Small intestine (tissue), 7 donors: ENCODE measurements at regions not wholly inside any gene's neighbourhood (a gene's known extent, or its start where the extent isn't known, plus 50 kb on each side); places are given as distances from the start of the nearest gene placed in this dataset.

Experiments
- DNase-seq, 2 donors: peaks; one replicate each; pipeline versions ENCODE4 v3.0.0 to v3.0.0-alpha.2; 2013
- FAIRE-seq: peaks from 2 replicates; lab custom pipeline; 2012; peaks lifted over from hg19 to GRCh38; lab: Jason Lieb, UNC
- H3K27ac ChIP-seq, 3 donors: one replicate each; pipeline ENCODE4 v1.5.1; 2013; ENCODE audit warnings: low read length in 2 of 3, mild to moderate bottlenecking in 2 of 3, control low read depth in 1 of 3, inconsistent platforms in 1 of 3, low read depth in 1 of 3, moderate library complexity in 1 of 3
- H3K27me3 ChIP-seq, 3 donors: one replicate each; pipeline ENCODE4 v1.6.1; 2013; ENCODE audit warnings: low read length in 3 of 3, inconsistent platforms in 1 of 3; ENCODE audit not compliant: control insufficient read depth in 3 of 3, insufficient read depth in 3 of 3
- H3K36me3 ChIP-seq, 3 donors: one replicate each; pipeline ENCODE4 v1.6.1; 2013; ENCODE audit warnings: low read length in 3 of 3, inconsistent platforms in 1 of 3, low read depth in 1 of 3, mild to moderate bottlenecking in 1 of 3, moderate library complexity in 1 of 3; ENCODE audit not compliant: control insufficient read depth in 3 of 3, insufficient read depth in 2 of 3
- H3K4me1 ChIP-seq, 3 donors: one replicate each; pipeline ENCODE4 v1.6.1; 2013; ENCODE audit warnings: low read length in 2 of 3, inconsistent platforms in 1 of 3, low read depth in 1 of 3, mild to moderate bottlenecking in 1 of 3, moderate library complexity in 1 of 3; ENCODE audit not compliant: control insufficient read depth in 3 of 3, insufficient read depth in 2 of 3
- H3K4me3 ChIP-seq, 3 donors: one replicate each; pipeline ENCODE4 v1.5.1; 2013; ENCODE audit warnings: low read length in 3 of 3, control low read depth in 1 of 3, inconsistent platforms in 1 of 3, low read depth in 1 of 3, mild to moderate bottlenecking in 1 of 3, moderate library complexity in 1 of 3
- H3K9me3 ChIP-seq, 2 donors: one replicate each; pipeline ENCODE4 v1.6.1; 2013; ENCODE audit warnings: low read depth in 1 of 2, low read length in 1 of 2; ENCODE audit not compliant: control insufficient read depth in 2 of 2, insufficient read depth in 1 of 2
- WGBS, 3 donors: extraction: QIAGEN DNeasy Blood & Tissue Kit; methylation state at CpG; one replicate each; pipeline ENCODE4 v1.1.7; 2013; 5-methylcytosine and 5-hydroxymethylcytosine counted together
- donor health status: healthy with polysubstance abuse.
- donor health status: control.
- donor health status: control.
- donor health status: Bipolar disorder and iron deficiency.
- donor health status: healthy.

GRCh38 chr5:167823405-167823804, 468.0 kb upstream of the WWC1 start:
- no peak overlapping the region for H3K27ac ChIP-seq
- no peaks in the 10 kb centered on the region for H3K27me3 ChIP-seq
- DNase-seq (no peak), FAIRE-seq (no peak)
- no peak overlapping the region for H3K4me3 ChIP-seq
- WGBS, 3 donors, result 45 to 63% (median 51%) methylated on average over 2 of the region's 2 CpGs
- no peaks in the 10 kb centered on the region for H3K4me1 ChIP-seq
- H3K36me3 ChIP-seq, result no peaks in the 10 kb centered on the region
- H3K9me3 ChIP-seq, result no peaks in the 10 kb centered on the region

GRCh38 chr5:167827766-167828165, 463.7 kb upstream of the WWC1 start:
- DNase-seq (no peak), FAIRE-seq (no peak)
- Histone ChIP-seq H3K27ac (no peak overlapping the region), H3K4me1 (no peaks in the 10 kb centered on the region), H3K36me3 (no peaks in the 10 kb centered on the region), H3K4me3 (no peak overlapping the region), H3K9me3 (no peaks in the 10 kb centered on the region), H3K27me3 (no peaks in the 10 kb centered on the region)
- 25 to 52% (median 41%) methylated on average over 1 of the region's 1 CpG for WGBS, 3 donors

DNA sequence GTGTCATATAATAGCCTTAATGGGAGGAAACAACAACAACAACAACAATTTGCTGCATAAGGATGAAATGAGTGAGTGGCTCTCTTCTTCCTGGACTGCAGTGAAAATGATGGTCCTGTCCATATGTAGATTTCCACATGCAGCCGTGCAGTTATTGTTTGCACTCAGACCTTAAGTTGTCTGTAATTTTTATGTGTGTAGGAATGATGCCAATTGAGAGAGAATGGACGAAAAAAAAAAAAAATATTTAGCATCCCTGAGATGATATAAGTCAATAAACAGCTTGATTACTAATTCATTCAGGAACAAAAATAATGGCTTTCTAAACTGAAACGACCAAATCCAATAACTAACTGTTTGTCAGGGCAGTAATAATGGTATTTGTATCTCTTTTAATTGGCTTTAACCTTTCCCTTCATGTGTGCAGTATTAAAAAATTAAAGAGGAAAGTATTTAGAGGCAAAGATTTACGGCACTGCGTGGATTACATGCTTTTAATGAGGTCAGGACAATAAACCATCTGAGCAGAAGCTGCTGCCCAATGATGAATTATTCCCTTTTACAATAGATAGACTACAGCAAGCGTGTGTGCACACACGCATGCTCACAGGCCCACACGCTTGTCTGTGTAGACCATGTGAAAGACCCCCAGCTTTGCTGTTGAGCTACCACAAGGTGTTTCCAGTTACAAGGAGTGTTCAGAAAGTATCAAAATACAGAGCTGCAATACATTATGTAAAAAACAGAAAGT, 459.5 kb upstream of the WWC1 start:
- no peaks in the 10 kb centered on the region for H3K4me1 ChIP-seq
- no peak overlapping the region for H3K4me3 ChIP-seq
- WGBS, 3 donors, result 66 to 69% (median 67%) methylated on average over 8 of the region's 8 CpGs
- no peaks in the 10 kb centered on the region for H3K27me3 ChIP-seq
- DNase-seq (no peak), FAIRE-seq (no peak)
- no peaks in the 10 kb centered on the region for H3K36me3 ChIP-seq
- no peak overlapping the region for H3K27ac ChIP-seq
- no peaks in the 10 kb centered on the region for H3K9me3 ChIP-seq

- Histone ChIP-seq H3K36me3 (no peaks in the 10 kb centered on the region), H3K27me3 (no peaks in the 10 kb centered on the region), H3K27ac (no peak overlapping the region), H3K4me1 (no peaks in the 10 kb centered on the region), H3K4me3 (no peak overlapping the region), H3K9me3 (no peaks in the 10 kb centered on the region)
- WGBS, 3 donors, result 0% methylated on average over 1 of the region's 1 CpG
- FAIRE-seq (no peak), DNase-seq (no peak)
Measured at GRCh38 chr5:167832609-167833008, 458.8 kb upstream of the WWC1 start.

- H3K9me3 ChIP-seq, result no peaks in the 10 kb centered on the region
- no peak for FAIRE-seq
- no peaks in the 10 kb centered on the region for H3K4me1 ChIP-seq
- no peak for DNase-seq
- no peaks in the 10 kb centered on the region for H3K27me3 ChIP-seq
- no peak overlapping the region for H3K4me3 ChIP-seq
- 79 to 87% (median 79%) methylated on average over 6 of the region's 6 CpGs for WGBS, 3 donors
- no peak overlapping the region for H3K27ac ChIP-seq
- H3K36me3 ChIP-seq, result no peaks in the 10 kb centered on the region
Measured at GRCh38 chr5:167833456-167833855, 458.0 kb upstream of the WWC1 start.

DNA sequence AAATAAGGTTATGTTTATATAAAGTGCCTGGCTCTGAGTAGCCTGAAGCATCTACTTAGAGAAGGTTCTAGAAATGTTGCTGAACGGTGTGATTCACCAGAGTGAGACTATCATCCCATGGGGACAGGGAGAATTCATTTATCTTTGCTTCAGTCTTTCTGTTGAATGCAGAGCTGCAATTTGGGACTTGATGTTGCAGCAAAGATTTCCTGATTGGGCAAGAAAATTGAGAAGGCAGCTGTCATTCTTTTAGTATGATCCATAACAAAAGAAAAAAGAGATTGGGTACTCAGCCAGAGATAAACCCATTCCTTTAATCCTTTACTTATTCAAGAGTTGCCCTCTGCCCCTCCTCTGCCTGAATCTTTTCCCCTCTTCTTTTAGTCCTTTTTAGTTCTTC, 456.3 kb upstream of the WWC1 start:
- DNase-seq, result no peak
- H3K27me3 ChIP-seq, result no peaks in the 10 kb centered on the region
- H3K27ac ChIP-seq, result no peak overlapping the region
- 67 to 74% (median 72%) methylated on average over 1 of the region's 1 CpG for whole genome bisulfite sequencing, 3 donors
- H3K4me3 ChIP-seq, result no peak overlapping the region
- no peaks in the 10 kb centered on the region for H3K4me1 ChIP-seq
- no peaks in the 10 kb centered on the region for H3K36me3 ChIP-seq
- no peaks in the 10 kb centered on the region for H3K9me3 ChIP-seq
- FAIRE-seq, result no peak

DNA sequence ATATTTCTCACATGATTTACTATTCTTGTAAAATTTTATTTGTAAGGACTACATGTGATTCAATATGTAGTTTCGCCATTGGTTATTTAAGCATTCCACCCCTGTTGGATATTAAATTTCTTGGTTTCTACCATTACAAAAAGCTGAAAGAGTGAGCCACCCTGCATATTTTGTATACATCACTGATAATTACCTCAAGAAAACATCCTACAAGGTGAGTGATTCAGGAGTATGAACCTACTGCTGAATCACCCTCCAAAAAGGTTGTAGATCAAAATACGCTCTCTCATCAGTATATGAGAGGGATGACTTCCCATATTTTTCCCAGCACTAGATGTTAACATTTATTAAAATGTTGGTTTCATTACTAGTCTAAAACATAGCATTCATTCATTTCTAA, 454.3 kb upstream of the WWC1 start:
- DNase-seq (no peak), FAIRE-seq (no peak)
- no peak overlapping the region for H3K27ac ChIP-seq
- H3K4me3 ChIP-seq, result no peak overlapping the region
- no peaks in the 10 kb centered on the region for H3K36me3 ChIP-seq
- no peaks in the 10 kb centered on the region for H3K27me3 ChIP-seq
- H3K9me3 ChIP-seq, result no peaks in the 10 kb centered on the region
- 89 to 94% (median 91%) methylated on average over 2 of the region's 2 CpGs for WGBS, 3 donors
- H3K4me1 ChIP-seq, result no peaks in the 10 kb centered on the region

DNA sequence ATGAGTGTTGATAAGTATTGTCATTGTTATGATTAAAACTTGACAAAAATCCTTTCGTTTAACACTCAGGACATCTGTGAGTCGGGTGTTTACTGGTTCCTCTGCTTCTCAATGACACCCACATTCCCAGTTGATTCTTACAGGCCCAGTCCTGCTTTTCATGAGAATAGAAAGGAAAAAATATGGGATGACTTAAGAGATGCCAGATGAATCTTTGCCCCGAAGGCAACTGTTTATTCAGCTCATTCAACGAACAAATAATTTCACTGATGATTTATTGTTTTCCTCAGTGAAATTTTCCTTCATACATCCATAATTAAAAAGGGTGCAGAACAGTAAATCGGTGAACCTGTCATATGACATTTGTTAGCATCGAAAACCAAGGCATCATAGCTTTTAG, 452.4 kb upstream of the WWC1 start:
- H3K36me3 ChIP-seq, result no peaks in the 10 kb centered on the region
- no peaks in the 10 kb centered on the region for H3K9me3 ChIP-seq
- 65 to 71% (median 66%) methylated on average over 6 of the region's 6 CpGs for WGBS, 3 donors
- no peaks in the 10 kb centered on the region for H3K4me1 ChIP-seq
- H3K27me3 ChIP-seq, result no peaks in the 10 kb centered on the region
- FAIRE-seq (no peak), DNase-seq (no peak)
- no peak overlapping the region for H3K4me3 ChIP-seq
- no peak overlapping the region for H3K27ac ChIP-seq
